ENCODE measurements at regions not wholly inside any gene's neighbourhood (a gene's known extent, or its start where the extent isn't known, plus 50 kb on each side); places are given as distances from the start of the nearest gene placed in this dataset.

DNA sequence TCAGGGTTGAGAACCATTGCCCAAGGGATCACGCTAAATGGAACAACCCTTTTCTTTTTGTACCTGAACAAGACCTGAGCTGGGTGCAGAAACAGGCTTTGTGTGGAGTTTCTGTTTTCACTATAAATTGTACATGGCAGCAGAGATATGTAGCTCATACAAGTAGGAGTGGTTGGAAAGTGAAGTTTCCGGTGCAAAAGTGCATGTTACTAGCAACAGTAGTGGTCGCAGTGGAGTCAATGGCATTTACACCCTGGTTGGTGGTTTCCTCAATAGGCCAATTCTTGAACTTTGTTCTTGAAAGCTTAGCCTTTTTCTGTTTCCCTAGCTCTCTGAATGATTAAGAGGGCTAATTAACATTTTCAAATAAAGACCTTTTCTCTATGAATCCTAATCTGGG is 170.7 kb downstream of the NEBL start:
- no peak for DNase-seq

DNA sequence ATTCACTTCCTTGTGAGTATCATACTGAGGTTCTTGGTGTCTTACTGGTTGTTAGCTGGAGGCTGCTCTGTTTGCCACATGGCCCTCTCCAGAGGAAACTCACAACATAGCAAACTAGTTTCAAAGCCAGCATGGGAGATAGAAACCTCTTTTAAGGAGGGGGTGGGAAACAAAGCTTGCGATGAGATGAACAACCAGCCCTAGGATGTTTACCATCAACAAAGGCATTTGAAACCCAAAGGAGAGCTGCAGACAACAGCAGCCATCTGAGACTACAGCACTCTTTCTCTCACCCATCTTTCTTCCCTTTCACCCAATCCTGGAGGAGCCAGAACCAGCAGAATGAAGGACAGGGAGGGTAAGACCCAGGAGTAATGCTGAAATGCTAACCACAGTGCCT is 182.1 kb downstream of the NEBL start:
- no peak for DNase-seq

DNA sequence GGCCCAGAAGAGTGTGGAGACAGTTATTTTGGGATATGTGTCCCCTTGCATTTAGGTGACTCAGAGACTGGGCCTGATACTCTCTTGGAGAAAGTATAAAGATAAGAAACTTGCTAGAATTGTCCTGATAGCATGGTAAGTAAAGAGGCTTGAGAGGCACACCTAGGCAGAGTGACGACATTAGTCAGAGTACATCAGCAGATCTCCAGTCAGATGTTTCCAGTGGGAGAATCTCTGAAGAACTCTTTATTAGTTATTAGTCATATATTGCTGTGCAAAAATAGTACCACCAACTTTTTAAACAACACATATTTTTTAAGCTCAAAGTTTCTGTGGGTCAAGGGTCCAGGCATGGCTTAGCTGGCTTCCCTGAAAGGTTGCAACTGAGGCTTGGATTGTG is 182.6 kb downstream of the NEBL start:
- DNase-seq: no peak

DNA sequence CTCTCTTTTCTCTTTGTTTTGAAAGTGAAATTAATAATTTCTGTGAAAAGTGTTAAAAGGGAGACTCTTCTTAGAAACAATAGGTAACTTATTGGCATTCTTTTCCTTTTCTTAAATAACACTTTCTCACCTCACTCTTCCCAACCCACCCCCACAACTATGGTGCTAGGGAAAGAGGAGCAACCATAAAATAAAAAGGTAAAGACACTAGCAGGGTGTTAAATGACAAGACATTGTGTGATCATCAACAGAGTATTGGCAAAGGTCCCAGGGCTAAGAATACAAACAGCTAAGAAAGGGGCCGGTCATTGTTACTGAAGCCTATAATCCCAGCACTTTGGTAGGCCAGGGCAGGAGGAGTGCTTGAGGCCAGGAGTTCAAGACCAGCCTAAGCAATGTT is 183.7 kb downstream of the NEBL start:
- DNase-seq: no peak

- DNase-seq: no peak
Measured at GRCh38 chr10:20712774-20713173, 184.3 kb downstream of the NEBL start.

DNA sequence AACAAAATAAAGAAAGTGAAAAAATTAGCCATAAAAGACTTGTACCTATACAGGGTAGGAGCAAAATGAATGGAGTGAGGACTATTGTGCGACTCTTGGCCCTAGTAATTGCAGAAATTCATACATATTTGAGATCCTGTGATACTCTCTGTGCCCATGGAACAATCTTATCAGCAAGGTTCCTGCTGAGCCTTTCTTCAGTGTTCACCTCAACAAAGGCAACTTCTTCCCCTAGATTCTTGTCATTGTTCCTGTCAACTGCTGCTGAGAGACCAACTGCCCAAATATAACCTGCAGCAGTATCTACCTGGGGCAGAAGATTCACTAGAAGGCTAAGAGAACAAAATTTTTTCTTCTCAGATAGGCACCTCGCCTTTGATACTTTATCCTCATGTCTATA is 187.4 kb downstream of the NEBL start:
- no peak for DNase-seq

DNA sequence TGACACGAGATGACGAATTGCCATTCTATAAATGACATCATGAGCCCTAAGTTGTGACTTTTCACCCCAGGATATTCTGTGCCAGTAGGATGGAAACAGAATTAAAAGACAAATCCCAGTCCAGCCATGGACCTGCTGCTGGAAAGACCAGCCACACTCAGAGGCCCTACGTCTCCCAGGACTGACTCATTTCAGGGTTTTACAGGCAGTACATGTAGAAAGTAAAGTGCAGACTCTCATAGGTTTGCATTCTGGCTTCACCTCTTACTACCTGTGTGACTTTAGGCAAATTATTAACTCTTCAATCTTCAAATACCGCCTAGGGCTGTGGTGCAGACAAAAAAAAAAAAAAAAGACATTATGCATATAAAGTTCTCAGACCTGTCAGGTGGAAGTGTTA is 188.8 kb downstream of the NEBL start:
- no peak for DNase-seq

DNA sequence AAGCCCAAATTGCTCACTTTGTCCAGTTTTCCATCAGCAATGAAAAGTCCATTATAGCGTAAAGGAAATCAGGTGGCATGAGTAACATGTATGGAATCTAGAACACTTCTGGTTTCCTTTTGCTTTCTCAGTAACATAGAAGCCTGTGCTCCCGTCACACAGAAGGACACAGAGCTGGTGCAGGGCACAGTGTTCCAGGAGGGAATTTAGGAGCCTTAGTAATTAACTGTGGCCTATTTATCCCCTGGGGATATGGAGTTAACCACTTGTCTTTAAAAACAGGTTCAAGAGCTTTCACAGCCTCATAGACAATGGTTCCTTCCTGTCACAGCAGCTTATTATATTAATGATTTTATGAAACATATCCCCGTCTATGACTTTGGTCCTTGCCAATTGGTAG is 189.9 kb downstream of the NEBL start:
- DNase-seq: no peak

DNA sequence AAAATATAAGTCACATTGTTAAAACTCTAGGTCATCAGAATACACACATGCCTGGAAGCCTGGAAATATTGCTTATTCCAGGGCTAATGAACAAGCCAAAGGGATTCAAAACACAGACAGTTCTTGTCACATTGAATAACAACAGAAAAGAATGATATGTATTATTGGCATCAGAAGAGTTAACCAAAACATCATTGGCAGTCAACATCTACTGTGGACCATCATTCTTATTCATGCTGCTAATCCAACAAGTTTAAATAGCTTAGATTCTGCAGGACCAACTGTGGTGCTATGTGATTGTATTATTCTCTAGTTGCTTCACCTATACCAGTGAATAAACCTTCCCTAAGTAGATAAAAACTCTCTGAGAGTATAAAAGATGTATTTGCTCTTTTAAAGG is 198.3 kb downstream of the NEBL start:
- no peak for DNase-seq

GRCh38 chr10:20694296-20694695 is 202.8 kb downstream of the NEBL start:
- DNase-seq: peak; percentile 19

- no peak for DNase-seq
Measured at GRCh38 chr10:20688797-20689544, 208.1 kb downstream of the NEBL start.

DNA sequence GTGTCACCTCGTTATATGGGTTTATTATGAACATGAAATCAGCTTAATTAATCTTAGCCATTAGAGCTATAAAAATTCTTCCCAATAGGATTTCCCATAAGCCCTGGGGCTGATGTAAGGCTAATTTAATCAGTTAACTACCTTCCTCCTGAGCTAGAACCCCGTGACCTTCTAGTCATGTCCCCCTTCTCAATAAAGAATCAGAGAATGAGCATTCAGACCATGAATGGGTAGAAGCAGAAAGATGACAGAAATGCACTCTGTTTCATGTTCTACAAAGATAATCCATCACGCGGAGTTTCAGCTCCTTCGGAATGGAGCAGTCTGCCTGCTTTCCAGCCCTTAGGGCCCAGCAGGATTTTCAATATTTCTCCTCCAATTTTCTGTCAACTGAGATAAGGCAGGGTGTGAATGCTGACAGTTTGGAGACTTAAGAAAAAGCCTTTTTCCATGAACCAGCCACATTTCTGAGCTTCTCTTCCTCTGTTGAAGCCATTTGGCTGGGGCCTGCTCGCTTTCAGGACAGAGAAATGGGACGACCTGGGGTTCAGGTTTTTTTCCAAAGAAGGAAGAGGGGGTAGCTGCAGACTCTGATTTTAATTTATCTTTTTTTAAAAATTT is 211.0 kb downstream of the NEBL start:
- DNase-seq: no peak

DNA sequence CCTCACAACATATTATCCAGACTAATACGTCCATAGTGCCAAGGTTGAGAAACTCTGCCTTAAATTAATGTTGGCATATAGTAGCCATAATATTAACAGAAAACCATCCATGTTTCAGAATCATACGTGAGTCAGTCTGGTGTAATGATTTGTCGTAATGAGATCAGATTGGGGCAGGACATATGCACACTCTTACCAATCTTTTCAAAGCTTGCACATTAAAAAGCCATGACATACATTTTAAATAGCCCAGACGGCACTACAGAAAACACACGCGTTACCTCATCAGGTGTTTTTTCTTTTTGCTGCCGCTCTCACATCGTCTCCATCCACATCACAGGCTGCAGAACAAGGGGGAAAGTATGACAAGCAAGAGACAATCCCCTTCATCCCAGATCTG is 211.6 kb downstream of the NEBL start:
- DNase-seq: no peak

GRCh38 chr10:20683345-20683744 is 213.8 kb downstream of the NEBL start:
- DNase-seq: no peak

- no peak for DNase-seq
Measured at GRCh38 chr10:20682782-20683181, 214.3 kb downstream of the NEBL start.

- no peak for DNase-seq
Measured at GRCh38 chr10:20677340-20677739, 219.8 kb downstream of the NEBL start.

GRCh38 chr10:20674926-20675325 is 222.2 kb downstream of the NEBL start:
- DNase-seq: no peak

DNA sequence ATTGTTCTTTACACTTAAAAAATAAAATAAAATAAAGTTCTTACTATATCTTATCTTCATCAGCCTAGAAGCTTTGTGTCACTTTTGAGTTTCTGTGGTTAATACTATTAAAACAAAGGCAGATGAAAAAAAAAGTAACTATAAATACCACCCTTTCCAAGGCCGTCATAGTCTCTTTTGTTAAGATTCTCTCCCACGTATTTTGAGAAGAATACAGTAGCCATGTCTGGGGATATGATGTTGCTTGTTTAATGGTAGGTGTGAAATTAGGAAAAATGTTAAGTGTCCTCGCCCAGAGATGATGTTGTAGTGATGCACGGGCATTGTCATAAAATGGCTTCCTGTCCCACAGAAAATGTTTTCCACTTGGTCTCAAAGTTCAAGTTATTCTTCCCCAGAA is 223.9 kb downstream of the NEBL start:
- no peak for DNase-seq

- no peak for DNase-seq
Measured at GRCh38 chr10:20672741-20673140, 224.4 kb downstream of the NEBL start.

GRCh38 chr10:20670579-20670978 is 226.5 kb downstream of the NEBL start:
- DNase-seq: no peak

DNA sequence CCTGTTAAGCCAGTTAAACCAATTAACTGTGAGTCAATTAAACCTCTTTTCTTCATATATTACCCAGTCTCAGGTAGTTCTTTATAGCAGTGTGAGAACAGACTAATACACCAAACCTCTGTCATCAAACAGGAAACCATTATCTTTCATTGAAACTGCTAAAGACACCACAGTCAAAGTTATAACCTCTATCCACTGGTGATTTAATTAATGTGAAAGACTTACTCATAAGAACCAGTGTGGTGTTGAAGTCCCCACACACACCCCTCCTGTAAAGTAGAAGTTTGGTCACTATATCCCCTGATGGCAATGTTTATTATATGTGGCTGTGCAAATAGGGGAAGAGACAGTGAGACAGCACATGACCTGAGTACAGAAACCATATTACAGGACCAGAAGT is 228.1 kb downstream of the NEBL start:
- DNase-seq: no peak

DNA sequence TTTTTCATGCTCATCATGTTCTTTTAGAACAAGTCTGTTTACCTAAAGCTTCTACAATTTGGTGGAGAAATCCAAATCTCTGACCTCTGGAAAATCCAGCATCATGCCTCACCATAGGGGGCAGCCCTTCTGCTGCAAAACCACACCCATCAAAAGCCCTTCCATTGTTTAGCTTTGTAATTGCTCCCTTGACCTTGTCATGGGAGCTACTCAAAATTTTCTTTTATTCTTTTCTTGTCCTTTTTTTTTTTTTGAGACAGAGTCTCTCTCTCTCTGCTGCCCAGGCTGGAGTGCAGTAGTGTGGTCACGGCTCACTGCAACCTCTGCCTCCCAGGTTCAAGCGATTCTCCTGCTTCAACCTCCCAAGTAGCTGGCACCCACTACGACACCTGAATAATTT is 234.4 kb downstream of the NEBL start:
- no peak for DNase-seq

- DNase-seq: no peak
Measured at GRCh38 chr10:20659225-20659624, 237.9 kb downstream of the NEBL start.

DNA sequence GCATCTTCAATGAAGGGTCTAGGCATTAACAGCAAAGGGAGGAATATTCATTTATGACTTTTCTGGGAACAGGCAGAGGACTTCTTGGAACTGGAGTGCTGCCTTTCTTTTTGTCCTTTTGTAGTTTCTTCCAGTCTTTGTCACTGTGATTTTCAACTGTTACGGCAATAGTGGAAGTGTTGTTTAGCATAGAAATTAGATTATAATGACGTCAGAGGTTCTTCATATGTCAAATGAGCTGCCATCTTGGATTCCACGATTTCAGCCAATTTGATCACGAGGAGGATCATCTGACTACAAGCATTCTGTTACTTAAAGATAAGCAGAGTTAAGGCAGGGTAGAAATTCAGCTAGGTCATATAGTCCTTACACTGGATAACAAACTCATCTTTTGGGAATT is 239.0 kb downstream of the NEBL start:
- no peak for DNase-seq

GRCh38 chr10:20656886-20657285 is 240.2 kb downstream of the NEBL start:
- DNase-seq: no peak

Measured in kidney glomerular epithelial cell (primary cell).